GM19025 (cell line): ENCODE measurements at regions not wholly inside any gene's neighbourhood (a gene's known extent, or its start where the extent isn't known, plus 50 kb on each side); places are given as distances from the start of the nearest gene placed in this dataset.

Experiments
- ATAC-seq: cut with Tn5 transposase; IDR thresholded peaks from one replicate; pipeline ENCODE4 v1.9.1; 2021; ENCODE audit warnings: mild to moderate bottlenecking, low read depth, moderate library complexity; ENCODE audit not compliant: unreplicated experiment

DNA sequence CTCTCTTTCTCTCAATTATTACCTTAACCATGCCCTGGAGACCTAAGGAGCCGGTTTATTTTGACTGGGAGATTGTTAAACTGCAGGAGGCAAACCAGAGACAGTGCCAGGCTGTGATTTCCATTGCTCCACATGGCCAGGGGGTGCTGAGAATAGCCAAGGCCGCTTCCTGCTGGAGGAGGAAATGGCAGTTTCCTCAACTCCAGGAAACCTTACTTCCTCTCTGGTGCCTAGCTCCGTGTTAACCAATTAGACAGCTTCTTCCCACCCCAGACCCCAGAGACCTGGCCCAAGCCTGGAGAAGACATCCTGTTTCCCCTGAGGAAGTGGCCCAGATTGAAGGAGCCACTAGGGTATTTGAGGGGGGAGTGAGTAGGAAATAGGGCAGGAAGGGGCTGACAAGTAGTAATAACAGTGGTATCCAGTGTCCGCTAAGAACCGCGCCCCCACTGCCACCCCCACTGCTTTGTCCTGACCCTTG is 161.2 kb downstream of the PLPP3 start:
- ATAC-seq: no peak

GRCh38 chr1:56417646-56418045 is 161.7 kb downstream of the PLPP3 start:
- no peak for ATAC-seq

- ATAC-seq: no peak
Measured at GRCh38 chr1:56416495-56416894, 162.9 kb downstream of the PLPP3 start.

GRCh38 chr1:56415720-56416119 is 163.6 kb downstream of the PLPP3 start:
- no peak for ATAC-seq

- ATAC-seq: no peak
Measured at GRCh38 chr1:56415258-56415657, 164.1 kb downstream of the PLPP3 start.

DNA sequence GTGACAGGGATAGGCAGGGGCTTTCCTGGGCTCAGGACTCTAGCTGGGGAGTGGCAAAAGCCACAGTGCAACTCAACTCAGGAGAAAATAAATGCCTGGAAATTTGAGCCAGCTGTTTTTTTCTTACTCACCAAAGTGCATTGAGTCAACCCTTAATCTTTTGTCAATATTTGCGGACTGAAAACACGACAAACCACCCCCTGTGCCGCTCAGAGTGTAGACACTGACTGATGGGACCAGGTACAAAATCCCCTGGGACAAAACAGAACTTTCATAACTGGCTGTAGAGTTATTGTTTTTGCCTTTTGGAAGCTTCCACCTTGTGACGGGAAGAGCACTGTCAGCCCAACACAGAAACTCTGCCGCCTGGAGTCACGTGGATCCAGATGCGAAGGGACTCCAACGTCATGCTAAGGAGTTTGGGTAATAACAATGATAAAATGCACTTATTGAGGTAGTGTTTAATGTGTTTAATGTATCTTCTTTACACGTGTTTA is 164.6 kb downstream of the PLPP3 start:
- no peak for ATAC-seq

GRCh38 chr1:56413671-56414199 is 165.6 kb downstream of the PLPP3 start:
- ATAC-seq: no peak

GRCh38 chr1:56411484-56412180 is 167.7 kb downstream of the PLPP3 start:
- ATAC-seq: no peak

DNA sequence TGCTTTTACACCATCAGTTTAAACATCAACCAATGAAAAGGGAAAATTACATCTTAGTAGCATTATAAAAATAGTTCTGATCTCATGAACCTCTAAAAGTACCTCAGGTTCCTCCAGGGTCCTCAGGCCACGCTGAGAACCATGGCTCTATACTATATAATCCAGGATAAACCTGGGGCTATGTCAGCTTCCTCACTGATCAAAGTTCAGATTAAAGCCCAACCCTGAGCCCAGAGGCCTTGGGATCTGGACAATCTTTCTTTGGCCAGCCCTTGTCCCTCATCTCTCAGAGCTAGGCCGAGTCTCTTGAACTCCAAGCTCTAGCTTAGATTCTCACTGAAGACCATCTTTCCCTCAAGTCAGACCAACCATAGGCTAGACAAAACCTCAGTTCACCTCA is 168.3 kb downstream of the PLPP3 start:
- no peak for ATAC-seq

DNA sequence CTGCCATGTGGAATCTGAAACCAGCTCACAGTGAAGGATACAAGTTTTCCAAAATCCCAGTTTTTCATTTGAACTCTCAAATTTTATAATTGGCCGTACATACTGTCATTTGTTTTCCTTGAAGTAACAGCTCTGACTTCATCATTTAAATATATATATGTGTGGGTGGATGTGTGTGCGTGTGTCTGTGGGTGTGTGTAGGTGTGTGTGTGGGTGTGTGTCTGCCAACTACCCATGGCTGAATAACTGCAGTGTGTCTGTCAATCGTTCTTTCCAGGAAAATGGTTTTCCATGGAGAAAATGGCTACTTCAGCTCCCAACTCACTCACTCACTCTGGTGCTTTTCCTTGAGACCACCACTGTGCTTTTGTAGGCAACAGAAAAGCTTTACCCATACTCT is 169.0 kb downstream of the PLPP3 start:
- ATAC-seq: no peak

DNA sequence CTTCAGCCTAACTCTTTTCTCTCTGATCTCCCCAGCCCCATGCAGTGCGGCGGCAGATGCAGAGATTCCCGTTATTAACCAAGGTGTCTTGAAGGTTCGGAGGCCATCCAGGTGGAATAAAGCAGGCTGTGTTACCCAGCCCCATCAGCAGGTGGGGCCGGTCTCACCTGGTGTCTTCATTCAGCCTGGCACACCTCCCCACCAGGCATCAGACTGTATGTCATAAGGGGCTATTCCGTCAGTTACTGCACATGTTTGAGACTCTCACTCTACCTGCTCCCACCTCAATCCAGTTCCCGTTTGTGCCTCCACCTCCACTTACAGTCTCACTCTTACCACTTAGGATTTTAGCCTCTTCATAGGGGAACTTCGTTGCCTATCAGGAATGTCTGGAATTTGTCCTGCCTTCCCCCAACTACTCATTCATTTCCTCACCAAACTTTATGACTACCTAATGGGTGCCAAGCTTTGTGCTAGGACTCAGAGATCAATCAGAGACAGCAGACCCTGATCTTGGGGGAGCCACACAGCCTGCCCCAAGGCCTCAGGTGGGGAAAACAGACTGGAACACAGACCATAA is 170.2 kb downstream of the PLPP3 start:
- ATAC-seq: no peak

- ATAC-seq: no peak
Measured at GRCh38 chr1:56406821-56407220, 172.5 kb downstream of the PLPP3 start.

GRCh38 chr1:56404561-56405030 is 174.8 kb downstream of the PLPP3 start:
- ATAC-seq: no peak

GRCh38 chr1:56404066-56404465 is 175.3 kb downstream of the PLPP3 start:
- no peak for ATAC-seq

DNA sequence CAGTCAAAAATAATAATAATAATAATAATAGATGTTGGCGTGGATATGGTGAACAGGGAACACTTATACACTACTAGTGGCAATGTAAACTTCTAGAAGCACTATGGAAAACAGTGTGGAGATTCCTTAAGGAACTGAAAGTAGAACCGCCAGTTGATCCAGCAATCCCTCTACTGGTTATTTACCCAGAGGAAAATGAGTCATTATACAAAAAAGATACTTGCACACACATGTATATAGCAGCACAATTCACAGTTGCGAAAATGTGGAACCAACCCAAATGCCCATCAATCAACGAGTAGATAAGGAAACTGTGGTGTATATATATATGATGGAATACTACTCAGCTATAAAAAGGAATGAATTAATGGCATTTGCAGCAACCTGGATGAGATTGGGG is 176.0 kb downstream of the PLPP3 start:
- ATAC-seq: no peak

DNA sequence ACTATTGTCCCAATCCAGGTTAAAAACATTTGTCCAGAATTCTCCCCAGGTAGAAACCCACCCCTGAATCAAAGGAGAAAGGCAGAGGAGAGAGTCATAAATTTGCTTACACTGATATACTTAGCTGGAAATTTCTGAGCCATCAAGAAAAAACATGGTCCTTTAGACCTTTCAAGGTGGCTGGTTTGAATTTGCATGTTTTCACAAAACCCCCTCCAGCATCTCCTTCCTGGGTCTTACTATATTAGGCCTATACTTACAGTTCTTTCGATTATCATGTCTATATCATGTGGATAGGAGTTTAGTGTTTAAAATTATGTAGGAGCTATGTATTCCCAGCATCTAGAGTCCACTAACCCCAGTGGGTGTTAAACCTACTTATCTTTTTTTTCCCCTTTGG is 178.2 kb downstream of the PLPP3 start:
- no peak for ATAC-seq

DNA sequence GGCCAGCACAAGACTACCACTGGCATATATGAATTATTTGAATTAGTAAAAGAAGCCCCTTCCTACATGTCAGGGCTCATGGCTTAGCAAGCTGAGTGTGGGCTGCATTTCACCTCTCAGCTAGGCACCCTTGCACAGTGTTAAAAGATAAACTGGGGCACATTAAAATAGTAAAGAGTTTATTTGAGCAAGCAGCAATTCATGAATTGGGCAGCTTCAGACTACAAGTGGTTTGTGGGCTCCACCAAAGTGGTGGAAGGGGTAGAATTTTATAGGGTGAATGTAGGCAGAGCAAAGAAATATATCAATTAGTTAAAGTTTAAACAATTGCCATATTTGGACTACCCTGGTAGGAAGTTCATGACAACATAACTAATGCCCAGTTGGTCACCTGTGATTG is 178.8 kb downstream of the PLPP3 start:
- no peak for ATAC-seq

DNA sequence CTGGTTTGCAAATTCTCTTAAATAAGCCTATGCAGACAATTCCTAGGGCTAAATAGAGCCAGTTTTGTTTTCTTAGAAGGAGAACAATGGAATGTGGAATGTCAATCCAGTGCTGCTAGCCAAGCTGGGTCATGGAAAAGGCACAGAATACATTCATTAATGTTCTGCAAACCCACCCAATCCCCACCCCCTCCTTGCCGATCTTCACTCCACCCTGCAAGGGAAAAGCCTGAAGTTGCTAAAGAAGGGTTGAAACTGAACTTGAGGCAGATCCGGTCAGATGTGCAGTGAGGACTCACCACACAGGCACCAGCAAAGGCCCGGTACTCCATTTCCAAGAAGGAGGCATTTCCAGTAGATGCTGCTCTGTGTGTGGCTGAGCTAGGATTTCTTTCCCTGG is 179.6 kb downstream of the PLPP3 start:
- ATAC-seq: no peak

- no peak for ATAC-seq
Measured at GRCh38 chr1:56399326-56399725, 180.0 kb downstream of the PLPP3 start.

- no peak for ATAC-seq
Measured at GRCh38 chr1:56397811-56398231, 181.5 kb downstream of the PLPP3 start.

GRCh38 chr1:56397409-56397808 is 182.0 kb downstream of the PLPP3 start:
- no peak for ATAC-seq

DNA sequence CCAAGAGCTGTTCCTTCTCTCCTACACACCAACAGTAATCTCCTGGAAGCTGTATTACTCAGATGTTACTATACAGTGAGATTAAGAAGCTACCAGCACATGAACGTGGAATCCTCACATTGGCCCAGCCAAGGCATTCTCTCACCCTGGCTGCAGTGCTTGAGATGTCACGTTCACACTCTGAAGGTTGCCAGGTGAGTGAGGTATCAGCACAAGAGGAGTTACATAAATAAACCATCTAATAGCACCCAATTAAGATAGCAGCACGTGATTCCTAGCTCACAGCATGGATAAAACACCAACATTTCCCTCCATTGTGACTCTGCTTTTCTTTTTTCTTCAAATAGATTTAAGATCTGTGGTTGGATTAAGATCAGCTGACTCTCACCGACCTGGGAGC is 182.8 kb downstream of the PLPP3 start:
- no peak for ATAC-seq
